NCI-H226 (cell line): ENCODE measurements at regions not wholly inside any gene's neighbourhood (a gene's known extent, or its start where the extent isn't known, plus 50 kb on each side); places are given as distances from the start of the nearest gene placed in this dataset.

Experiments
- DNase-seq: peaks from one replicate; pipeline ENCODE4 v3.0.0-alpha.2; 2015

DNA sequence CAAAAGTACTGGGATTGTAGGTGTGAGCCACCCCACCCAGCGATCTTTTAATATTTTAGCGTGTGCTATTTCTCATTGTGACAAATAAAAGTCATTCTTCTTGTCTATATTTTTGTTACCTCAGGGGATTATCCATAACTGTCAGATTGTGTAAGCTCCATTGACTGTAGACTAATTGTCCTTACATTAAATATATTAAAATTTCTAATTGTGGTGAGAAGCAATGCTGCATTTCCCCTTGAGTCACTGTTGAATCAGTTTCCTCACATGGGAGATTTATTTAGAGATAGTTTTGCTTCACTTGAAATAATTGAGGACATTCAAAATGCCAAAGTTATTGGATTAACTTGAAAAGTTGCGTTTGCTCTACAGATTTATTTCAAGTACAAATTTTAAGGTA is 782.4 kb upstream of the WWC1 start:
- DNase-seq, result no peak

DNA sequence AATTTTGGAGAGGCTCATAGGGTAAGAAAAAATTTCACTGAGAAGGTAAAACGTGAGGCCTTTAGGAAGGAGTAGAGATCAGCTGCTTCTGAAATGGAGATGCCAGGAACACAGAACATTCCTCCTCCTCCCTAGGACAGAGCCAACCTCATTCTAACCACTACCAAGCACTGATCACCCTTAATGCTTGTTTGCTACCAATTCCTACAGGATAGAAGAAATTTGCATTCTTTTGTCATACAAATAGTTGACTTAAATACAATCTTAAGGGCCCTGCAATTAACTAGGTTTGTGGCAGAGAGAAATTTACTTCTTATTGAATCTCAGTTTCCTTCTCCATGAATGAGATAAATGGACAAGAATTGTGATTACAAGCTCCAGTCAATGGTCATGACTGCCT is 780.2 kb upstream of the WWC1 start:
- no peak for DNase-seq

DNA sequence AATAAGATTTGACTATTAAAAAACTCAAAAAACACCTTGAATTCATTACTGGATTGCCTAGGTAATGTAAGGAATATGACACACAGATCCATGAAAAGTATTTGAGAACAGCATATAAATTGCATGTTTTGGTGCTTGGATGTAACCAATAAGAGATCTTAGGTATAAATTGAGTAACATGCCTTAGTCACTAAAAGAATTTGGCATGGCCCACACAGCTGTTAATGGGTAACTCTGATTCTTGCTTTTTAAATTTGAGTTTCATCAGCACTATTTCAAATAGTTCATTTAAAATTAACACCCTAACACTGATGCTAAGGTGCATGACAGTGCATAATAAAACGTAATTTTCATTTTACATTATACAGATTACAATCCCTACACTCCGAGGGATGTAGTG is 779.3 kb upstream of the WWC1 start:
- DNase-seq, result no peak

DNA sequence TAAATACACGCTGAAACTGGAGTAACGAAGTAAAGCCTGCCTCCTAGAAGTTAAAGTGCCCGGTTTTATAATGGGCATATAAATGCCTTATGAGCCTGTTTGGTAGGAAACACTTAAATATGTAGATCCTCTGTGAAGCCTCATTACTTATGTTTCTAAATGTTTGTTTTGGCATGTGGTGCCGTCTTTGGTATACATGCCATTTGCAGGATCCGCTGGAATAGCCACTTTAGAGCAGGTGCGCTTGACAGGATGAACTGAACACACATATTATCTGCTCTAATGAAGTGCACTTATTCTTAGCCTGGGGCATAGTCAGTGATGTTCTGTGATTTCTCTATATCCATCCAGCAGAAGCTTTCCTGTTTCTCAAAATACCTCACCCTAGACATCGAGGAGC is 778.1 kb upstream of the WWC1 start:
- no peak for DNase-seq

DNA sequence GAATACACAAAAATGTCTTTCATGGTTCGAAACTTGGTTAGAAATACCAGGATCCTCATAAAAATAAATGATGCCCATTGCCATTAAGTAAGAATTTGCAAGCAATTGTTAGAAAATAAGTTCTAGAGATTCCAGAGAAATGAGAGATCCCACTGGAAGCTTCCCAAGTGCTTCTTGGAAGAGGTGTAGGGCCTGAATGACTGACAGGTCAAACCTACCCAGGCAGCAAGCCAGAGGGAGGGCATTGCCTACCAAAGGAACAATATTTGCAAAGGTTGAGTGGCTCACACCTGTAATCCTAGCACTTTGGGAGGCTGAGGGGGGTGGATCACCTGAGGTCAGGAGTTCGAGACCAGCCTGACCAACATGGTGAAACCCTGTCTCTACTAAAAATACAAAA is 777.0 kb upstream of the WWC1 start:
- DNase-seq, result no peak

DNA sequence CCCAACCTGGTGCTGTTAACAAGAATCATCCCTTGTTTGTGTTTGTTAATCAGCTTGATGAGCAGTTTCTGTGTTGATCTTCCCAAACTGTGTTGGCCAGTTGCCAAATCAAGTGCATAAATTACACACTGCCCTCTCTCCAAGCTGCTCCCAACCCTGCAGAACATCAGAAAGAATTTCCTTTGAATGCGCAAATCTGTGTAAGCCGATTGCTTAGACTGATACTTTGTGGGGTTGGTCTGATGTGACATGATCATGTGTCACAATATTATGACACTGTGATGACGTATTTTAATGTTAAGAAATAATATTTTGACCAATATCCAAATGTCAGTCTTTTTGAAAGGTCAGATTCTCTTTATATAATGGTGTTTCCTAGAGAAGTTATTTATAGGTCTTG is 766.4 kb upstream of the WWC1 start:
- no peak for DNase-seq

DNA sequence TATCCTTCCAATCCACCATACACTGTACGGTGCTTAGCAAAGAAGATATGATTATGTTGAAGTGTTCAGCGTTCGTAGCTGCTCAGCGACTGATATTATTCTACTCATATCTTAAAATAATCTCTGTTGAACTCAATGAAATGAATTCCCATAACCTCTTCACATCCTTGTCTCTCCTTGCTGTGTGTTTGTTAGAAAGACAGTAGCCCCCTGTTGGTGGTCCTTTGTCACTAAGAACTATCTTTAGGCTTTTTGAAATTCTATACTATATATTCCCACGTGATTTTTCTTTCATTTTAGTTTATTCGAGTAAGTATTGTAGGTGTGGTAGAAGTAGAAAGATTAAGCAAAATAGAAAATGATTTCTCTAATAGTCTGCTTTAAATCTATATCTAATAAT is 762.8 kb upstream of the WWC1 start:
- DNase-seq, result no peak

DNA sequence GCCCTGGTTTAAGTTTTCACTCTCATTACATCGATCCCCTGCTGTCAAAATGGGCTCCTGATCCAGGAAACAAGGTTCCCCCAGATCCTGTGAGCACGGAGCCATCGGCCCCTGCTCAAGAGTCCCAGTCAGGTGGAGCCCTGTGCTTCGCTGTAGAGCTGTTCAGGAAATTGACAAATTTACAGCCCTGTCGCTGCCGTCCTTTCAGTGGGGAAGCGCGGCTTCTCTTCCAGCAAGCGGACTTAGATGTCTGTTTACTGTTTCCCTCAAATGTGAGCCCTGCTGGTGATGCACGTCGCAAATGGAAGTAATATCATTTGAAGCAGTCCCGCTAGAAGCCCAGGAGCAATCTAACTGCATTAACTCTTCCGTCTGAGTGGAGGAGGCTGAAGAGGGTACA is 760.9 kb upstream of the WWC1 start:
- DNase-seq, result no peak

DNA sequence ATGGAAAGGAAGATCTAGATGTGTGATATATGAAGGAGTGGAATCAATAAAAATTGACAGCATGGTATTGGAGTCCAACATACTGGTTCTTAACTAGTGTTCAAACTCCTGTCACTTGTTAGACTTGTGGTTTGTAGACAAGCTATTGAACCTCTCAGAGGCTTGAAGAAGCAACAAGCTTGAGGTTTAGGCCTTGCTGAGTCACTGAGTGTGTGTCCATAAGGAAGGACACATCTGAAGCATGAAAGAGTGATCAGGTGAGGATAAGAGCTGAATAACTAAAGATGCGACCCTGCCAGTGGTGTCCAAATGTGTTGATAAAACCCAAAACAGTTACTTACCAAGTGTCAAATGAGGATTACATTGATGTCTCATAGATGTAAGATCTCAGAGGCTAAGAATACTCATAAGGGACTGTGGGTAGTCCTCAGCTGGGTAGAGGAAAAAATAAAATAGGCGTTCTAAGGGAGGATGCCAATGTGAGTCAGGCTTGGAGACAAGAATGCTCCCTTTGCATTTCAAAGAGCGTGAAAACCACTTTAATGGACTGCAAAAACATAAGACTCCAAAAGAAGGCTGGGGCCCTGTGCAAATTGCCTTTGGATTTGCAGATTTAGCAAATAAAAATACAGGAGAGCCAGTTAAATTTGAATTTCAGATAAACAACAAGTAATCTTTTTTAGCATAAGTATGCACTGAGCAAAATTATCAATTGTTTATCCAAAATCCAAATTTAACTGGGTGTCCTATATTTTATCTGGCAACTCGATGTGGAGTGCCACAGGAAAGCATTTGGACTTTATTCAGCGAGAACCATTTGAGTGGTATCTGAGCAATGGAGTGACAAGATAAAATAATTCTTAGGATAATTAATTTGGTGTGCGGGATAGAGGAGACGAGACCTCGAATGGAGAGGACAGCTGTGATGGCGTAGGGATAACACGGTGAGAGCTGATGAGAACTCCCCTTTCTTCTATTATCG is 757.3 kb upstream of the WWC1 start:
- DNase-seq, result no peak

DNA sequence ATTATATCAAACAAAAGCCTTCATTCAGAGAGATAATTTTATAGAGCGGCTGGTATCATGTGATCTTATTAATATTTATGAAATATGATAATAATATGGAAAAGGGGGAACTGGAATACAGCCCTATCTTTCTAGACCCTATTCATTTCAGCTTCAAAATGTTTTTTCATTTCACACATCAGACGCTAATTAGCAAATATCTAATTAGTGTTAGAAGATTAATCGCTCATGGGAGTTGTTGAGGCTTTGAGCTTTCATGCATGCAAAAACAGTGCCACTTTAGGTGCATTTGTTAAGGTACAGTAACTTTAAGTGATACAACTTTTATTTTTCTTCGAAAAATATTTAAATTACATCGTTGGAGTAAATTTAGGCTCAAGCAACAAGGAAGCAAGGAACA is 751.7 kb upstream of the WWC1 start:
- no peak for DNase-seq

DNA sequence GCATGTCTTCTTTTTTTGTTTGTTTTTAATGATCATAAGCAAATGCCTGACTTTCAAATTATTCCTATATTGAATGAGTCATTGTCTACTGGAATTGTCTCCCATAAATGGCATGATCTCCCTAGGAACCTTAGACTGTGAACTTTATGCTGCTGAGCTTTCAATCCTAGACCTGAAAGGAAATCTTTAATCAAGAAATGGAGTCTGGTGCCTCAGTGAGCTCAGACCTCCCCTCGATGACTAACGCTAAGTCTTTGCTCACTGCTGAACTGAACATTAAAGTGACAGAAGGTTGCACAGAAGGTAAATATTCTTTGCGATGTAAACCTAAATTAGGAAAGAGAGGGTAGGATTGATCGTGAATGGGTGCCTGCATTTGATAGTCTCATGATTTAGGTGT is 745.2 kb upstream of the WWC1 start:
- no peak for DNase-seq

DNA sequence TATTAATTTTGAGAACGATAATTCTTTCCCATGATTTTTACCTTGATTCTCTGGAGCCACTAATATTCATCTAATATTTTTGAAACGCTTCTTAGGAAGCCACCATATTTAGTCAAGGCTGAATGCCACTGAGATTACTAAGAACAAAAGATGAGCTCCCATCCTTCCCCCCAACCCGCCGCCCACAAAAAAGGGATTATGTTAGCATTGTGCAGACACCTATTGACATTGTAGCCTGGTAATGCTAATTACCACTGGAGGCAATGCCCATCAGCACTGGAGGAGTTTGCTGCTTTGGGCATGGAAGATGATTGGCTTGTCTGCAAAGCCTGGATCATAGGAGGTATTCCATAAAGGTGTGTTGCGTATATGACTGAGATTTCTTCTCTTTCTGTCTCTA is 739.1 kb upstream of the WWC1 start:
- no peak for DNase-seq

DNA sequence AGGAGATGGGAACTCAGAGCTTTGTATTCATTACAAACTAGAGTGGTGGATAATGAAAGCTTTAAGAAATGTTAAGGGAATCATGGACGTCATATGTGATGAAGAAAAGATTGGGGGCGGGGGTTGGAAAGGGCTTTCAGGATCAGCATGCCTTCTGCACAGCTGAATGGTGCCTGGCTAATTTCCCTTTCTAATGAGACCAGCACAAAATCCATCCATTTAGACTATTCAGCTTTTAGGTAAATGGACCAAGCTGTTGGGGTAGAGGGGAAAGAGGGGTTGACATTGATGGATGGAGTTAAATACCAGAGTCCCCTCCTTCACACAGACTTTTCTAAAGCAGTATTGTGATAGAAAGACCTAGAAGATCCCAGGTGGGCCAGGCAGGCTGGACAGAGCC is 737.9 kb upstream of the WWC1 start:
- no peak for DNase-seq

DNA sequence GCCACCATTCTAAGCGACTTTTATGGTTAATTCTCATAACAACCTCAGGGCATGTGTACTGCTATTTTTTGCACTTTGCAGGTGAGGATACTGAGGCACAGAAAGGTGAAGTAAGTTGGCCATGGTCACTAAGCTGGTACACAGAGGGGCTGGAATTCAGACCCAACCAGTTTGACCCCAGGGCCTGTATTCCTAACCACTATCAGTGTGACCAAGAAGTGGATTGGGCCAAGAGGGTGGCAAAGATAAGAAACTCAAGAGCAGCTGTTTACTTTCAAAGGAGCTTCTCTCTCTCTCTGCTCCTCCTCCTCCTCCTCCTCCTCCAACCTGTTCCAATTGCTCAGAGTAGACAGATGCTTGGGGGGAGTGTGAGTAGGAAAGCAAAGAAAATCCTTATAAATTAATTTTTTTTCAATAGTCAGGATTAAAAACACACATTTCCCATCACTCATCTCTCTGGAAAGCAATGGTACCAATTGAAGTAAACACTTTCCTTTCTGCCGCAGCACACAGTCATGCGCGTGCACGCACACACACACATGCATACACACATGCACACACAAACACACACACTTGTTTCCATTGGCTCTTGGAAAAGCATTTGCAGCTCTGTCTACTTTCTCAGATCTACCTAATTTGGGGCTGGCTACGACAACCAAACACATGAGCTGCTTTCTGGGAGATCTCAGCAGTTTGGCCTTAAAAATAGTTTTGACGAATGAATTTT is 736.7 kb upstream of the WWC1 start:
- no peak for DNase-seq

DNA sequence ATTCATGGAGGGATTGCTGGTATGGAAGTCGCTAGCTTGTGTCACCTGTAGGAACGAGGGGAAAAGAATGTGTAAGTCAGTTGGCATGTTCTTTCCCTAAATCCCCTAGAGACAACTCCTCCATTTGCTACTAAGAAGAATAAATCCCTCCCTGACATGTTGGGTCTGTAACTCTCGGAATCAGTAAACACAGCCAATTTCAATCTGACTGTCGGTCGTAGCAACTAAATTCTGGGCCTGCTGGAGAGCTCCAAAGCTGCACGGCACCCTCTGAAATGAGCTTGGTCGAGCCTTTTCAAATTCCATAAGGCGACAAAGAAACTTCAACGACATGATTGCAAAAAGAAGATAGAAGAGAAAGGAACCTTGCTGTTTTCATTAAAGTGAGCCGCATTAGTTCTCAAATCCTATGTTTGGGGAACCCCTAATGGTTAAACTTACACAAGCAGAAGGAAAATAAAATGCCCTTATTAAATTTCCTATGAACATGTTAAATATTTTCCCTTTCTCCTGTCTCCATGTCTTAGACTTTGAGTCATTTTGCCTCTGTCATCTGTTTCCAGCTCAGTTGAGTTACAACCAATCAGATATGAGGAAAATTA is 735.8 kb upstream of the WWC1 start:
- no peak for DNase-seq

DNA sequence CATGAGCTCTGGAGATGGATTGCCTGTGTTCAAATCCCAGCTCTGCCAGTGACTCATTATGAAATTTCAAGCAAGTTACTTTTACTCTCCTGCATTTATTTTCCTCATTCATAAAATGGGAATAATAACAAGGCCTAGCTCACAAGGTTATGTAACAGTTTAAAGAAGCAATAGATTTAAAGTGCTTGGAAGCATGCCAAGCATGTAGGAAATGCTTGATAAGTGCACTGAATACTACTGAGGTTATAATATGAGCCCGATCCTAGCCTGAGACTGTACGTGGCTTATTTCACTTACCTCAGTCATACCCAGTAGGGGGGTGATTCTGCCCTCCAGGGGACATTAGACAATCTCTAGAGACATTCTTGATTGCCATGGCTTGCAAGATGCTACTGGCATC is 734.1 kb upstream of the WWC1 start:
- DNase-seq, result no peak

DNA sequence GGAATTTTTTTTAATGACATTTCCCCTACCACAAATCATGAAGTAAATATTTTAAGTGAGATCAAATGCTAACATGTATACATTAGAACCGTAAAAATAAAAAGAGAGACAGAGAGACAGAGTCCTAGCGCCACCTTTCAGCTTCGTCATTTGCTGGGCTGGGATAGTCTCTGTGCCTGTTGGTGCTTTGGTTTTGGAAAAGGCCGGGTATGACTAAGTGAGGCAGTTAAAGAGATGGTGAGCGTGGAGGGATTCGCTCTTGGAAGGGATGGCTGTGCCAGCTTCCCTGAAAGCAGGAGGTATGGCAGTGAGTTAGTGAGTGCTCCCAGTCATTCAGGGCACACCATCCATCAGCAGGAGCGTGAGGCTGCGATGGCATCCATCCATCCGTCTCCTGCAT is 729.6 kb upstream of the WWC1 start:
- DNase-seq, result no peak

DNA sequence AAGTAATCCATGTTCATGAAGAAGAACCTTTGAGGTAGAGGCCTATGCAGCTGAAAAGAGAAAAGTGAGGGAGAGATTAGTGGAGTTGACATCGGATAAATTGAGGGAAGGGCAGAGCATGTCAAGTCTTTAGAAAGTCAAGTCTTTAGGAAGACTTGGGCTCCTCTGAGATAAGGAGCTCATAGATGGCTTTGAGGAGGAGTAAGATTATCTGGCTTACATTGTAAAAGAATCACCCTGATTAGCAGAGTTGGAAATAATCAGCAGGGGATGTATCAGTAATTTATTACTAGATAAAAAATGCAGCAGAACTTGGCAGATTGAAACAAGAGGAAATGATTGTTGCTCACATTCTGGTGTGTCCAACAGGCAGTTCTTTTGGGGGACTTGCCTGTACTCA is 727.2 kb upstream of the WWC1 start:
- no peak for DNase-seq

DNA sequence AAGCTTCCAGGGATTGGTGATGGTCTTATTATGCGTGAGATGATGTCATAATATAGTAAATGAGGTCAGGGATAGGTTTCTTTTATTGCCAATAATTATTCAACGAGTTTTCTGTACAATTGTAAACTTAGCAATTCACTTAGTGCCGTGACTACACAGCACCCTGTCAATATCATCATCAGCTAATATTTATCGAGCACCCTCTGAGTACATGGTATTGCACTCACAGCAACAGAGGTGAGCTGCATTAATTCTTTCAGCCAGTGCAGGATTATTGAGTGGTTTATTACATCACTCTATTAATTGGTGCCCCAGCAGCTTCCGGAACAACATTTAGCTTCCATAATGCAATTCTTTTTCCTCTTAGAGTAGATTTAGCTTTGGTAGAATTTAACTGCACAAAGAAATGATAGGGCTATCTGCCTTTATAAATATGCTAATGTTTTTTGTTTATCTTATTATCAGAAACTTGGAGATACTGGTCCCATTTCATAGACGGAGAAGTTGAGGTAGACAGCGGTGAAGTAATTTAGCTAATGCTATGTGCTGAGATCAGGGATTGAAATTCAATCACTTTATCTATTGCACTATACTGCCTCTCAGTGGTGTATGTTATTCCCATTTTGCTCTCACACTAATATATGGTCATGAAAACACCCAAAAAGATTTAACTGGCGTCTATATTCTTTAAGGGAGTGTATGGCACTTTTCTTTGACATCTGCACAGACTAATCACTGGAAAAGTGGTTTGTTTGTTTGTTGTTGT is 726.1 kb upstream of the WWC1 start:
- no peak for DNase-seq

DNA sequence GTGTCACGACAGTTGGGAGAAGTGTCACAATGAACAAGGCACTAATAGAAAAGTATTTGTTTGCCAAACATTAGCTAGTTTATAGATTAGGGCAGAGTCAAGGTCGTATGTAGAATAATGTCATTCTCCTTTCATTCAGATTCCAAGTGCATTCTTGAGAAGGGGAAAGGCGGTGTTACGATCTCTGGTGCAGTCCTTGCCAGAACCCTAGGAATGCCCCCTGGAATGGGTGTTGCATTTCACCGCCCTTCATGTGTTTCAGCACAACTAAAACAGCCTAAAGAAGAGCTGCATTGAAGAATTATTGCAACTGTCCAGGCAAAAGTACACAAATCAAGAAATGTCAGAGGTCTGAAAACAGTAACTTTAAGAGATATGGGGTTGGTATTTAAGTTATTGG is 721.0 kb upstream of the WWC1 start:
- no peak for DNase-seq

DNA sequence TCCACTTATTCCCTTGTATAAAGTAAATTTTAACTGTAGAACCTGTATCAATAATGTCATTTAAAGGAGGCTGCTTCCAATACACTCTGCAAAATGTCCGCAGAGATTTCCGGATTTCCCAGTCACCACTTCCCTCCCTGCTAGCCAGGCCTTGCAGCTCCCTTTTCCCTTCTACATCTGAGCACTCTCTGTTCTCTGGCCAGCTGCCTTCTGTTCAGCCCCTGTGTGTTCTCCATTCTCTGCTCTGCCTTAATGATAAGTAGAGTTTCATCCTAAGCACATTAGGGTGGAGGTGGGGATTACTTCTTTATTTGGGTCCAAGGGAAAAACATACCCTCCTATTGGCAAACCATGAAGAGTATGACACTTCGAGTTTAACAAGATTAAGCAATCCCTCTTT is 719.6 kb upstream of the WWC1 start:
- DNase-seq, result no peak

DNA sequence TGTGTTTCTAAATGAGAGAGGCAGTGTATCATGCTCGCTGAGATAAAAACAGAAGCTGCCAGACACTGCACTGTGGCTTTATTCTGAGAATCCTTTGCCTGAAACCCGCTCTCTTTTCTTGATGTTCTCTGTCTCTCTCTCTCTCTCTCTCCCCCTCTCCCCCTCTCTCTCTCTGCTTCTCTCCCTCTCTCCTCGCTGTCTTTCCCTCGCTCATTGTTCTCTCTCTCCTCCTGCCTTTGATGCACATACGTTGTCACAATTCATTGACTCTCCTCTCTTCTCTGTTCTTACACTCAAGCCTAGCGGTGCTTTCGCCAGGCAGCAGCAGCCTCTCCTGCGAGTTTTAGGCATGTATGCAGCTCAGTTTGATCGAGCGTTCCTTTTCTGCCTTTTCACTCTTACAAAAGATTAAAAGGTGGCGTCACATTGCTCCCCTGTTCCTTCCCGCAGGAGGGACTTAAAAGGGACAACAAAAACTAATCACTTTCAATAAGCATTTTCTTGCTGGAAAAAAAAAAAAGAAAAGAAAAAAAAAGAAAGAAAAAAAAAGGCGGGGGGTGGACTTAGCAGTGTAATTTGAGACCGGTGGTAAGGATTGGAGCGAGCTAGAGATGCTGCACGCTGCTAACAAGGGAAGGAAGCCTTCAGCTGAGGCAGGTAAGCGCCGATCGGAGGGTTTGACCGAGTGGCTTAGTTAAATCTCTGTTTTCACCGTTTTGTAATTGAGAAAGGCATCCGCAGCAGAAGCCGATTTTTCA is 717.9 kb upstream of the WWC1 start:
- DNase-seq, result no peak

DNA sequence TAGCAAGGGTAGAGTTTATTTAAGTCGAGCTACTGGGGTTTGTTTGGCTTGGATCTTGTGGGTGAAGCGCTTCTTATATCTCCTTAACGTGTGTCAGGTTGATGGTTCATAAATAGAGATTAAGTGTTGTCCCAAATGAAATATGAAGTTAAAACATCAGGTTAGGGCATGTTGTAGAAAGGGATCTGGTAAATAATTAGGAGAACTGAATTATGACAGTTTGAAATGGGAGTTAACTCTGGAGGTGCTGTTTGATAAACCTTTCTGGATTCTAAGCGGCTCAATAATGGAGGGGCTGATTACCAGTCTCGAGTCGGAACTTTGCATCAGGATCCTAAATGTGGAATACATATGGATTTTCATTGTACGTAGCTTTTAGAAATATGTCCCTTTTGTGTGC is 717.0 kb upstream of the WWC1 start:
- DNase-seq, result no peak
